RWPE1 (cell line): ENCODE measurements at regions not wholly inside any gene's neighbourhood (a gene's known extent, or its start where the extent isn't known, plus 50 kb on each side); places are given as distances from the start of the nearest gene placed in this dataset.
"Not testable (repeated sequence)": the region's sequence is repeated elsewhere in the genome, so short reads cannot be mapped to it uniquely, and the experiment has no call there.

Experiments
- CTCF ChIA-PET: fragments of 350-600 bp; sonication (Branson Sonifier 250); formaldehyde crosslinking; extraction: SDS; loops from one replicate; lab custom pipeline; 2021; lab: Yijun Ruan, JAX
- POLR2A ChIA-PET: fragments of 400-600 bp; formaldehyde crosslinking; extraction: SDS; loops from one replicate; lab custom pipeline; 2020; ENCODE audit warnings: antibody characterized with exemption; ENCODE audit not compliant: low non-redundant PET; lab: Yijun Ruan, JAX
- DNase-seq: peaks from one replicate; pipeline ENCODE4 v3.0.0; 2012; ENCODE audit warnings: low spot score
- H3K27ac ChIP-seq: fragments of 450-650 bp; 2 replicates; pipeline ENCODE4 v1.5.1; 2017
- CTCF ChIP-seq: fragments of 450-650 bp; conservative IDR thresholded peaks from 2 replicates; pipeline ENCODE4 v1.5.1; 2017; ENCODE audit warnings: low read depth, mild to moderate bottlenecking

- no peak for DNase-seq
- H3K27ac ChIP-seq: no peak overlapping the region
- ChIA-PET CTCF (no interaction called here), POLR2A (no interaction called here)
- no peak for TF ChIP-seq CTCF
Measured at GRCh38 chrX:21181232-21181853, 192.9 kb upstream of the CNKSR2 start.

GRCh38 chrX:21193196-21193595 lies 181.0 kb upstream of the CNKSR2 start:
- CTCF ChIA-PET: no interaction called here
- POLR2A ChIA-PET: no interaction called here
- no peak for DNase-seq
- no peak for TF ChIP-seq CTCF
- H3K27ac ChIP-seq: no peak overlapping the region

- ChIA-PET POLR2A (no interaction called here), CTCF (no interaction called here)
- H3K27ac ChIP-seq: no peak overlapping the region
- no peak for DNase-seq
- no peak for TF ChIP-seq CTCF
Measured at GRCh38 chrX:21194526-21194925, 179.7 kb upstream of the CNKSR2 start.

GRCh38 chrX:21207080-21207479 lies 167.1 kb upstream of the CNKSR2 start:
- POLR2A ChIA-PET: no interaction called here
- TF ChIP-seq CTCF: no peak

GRCh38 chrX:21219208-21219607 lies 155.0 kb upstream of the CNKSR2 start:
- CTCF ChIA-PET, POLR2A ChIA-PET, H3K27ac ChIP-seq, DNase-seq: not testable (repeated sequence)

More at GRCh38 chrX:21207080-21207479, 167.1 kb upstream of the CNKSR2 start:
- CTCF ChIA-PET: no interaction called here
- no peak overlapping the region for H3K27ac ChIP-seq
- DNase-seq: no peak

GRCh38 chrX:21225643-21226042 lies 148.6 kb upstream of the CNKSR2 start:
- POLR2A ChIA-PET: no interaction called here
- CTCF ChIA-PET: no interaction called here
- no peak for TF ChIP-seq CTCF
- no peak overlapping the region for H3K27ac ChIP-seq
- DNase-seq: no peak

- CTCF ChIA-PET, DNase-seq, H3K27ac ChIP-seq, POLR2A ChIA-PET: not testable (repeated sequence)
Measured at GRCh38 chrX:21228974-21229373, 145.2 kb upstream of the CNKSR2 start.
